ENCODE measurements at regions not wholly inside any gene's neighbourhood (a gene's known extent, or its start where the extent isn't known, plus 50 kb on each side); places are given as distances from the start of the nearest gene placed in this dataset.

DNA sequence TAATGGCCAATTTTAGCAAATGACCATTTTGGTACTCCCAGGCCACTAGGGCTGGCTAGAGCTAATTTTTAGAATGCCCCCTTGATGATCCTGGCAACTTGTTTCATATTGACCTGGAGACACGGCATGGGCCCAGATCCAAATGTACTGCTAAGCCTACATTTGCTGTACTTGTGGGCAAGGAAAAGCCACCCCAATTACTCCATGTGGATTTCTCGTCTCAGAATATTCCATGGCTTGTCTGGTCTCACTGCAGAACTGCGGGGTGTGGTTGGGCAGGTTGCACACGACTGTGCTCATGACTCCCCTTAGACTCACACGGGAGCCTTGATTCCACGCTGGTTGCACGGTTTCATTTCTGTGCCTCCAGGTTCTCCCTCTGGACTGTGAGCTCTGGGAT, 140.9 kb downstream of the RPLP1 start:
- H3K27me3 ChIP-seq = no peaks in the 10 kb centered on the region
- no peak overlapping the region for H3K4me3 ChIP-seq (ENCODE audit: low read depth, low read length)
- H3K36me3 ChIP-seq = no peaks in the 10 kb centered on the region
- H3K9me3 ChIP-seq = no peaks in the 10 kb centered on the region
- TF ChIP-seq CTCF (IDR thresholded peaks at IDR 0.05; ENCODE audit: low read depth, low read length) = no peak
- DNase-seq = no peak
- H3K4me1 ChIP-seq = no peaks in the 10 kb centered on the region

GRCh38 chr15:69593981-69594966, 141.7 kb downstream of the RPLP1 start:
- no peak for DNase-seq
- H3K9me3 ChIP-seq = no peaks in the 10 kb centered on the region
- H3K27me3 ChIP-seq = no peaks in the 10 kb centered on the region
- TF ChIP-seq CTCF (IDR thresholded peaks at IDR 0.05; ENCODE audit: low read depth, low read length) = no peak
- H3K36me3 ChIP-seq = no peaks in the 10 kb centered on the region
- no peaks in the 10 kb centered on the region for H3K4me1 ChIP-seq
- no peak overlapping the region for H3K4me3 ChIP-seq (ENCODE audit: low read depth, low read length)

DNA sequence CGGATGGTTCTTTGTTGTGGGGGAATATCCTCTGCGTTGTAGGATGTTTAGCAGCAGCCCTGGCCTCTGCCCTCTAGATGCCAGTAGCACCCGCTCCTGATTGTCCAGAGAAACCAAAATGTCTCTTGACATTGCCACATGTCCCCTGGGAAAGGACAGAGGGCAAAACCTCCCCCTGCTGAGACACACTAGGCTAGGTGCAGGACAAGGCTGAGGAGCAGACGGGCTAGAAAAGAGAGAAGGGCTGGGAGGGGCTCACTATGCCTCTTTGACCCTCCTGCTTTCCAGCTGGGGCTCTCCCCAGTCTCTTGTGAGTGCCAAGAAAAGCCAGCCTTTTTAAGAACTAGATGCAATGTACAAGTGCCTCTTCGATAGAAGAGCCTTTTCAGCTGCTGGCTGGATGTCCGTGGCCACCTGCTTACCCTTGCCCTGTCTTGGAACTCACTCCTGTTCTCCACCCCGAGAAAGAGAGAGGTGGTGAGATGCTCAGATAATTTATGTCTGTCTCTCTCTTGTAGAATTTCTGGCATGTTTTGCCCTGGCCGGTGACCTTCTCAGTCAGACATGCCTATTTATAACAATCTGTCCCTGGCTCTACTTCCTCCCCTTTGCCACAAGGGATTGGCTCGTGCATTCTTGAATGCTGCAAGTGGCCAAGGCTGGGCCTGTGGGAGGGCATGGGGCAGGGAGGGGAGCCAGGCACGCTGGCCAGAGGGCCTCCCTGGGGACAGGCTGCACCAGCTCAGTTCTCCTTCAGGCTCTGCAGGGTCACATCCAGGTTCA, 142.6 kb downstream of the RPLP1 start:
- Histone ChIP-seq H3K4me1 (no peaks in the 10 kb centered on the region), H3K27me3 (no peaks in the 10 kb centered on the region), H3K36me3 (no peaks in the 10 kb centered on the region), H3K4me3 (ENCODE audit: low read depth, low read length) (no peak overlapping the region), H3K9me3 (no peaks in the 10 kb centered on the region)
- TF ChIP-seq CTCF (IDR thresholded peaks at IDR 0.05; ENCODE audit: low read depth, low read length) = no peak
- no peak for DNase-seq

DNA sequence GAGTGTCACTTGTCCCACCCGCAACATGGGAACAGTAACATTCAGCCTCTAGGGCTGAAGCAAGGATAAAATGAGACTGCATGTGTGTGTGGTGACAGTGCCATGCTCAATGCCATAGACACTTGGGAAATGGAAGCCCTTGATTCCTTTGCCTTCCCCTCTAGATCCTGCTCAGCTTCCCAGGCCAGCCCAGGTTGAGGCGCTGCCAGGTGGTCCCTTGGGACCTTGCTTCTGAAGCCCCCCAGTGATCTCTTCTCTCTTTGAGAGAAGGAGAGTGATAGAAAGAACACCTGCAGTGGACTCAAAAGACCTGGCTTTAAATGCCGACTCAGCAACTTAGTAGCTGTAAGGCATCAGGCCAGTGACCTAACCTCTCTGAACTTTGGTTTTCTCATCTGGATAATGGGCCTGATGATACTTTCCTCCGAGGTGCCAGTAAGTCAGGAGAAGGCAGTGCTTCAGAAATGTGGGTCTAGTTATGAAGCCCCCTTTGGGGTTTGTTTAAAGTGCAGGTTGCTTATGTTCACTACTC, 144.5 kb downstream of the RPLP1 start:
- no peak for DNase-seq
- Histone ChIP-seq H3K4me3 (ENCODE audit: low read depth, low read length) (no peak overlapping the region), H3K36me3 (no peaks in the 10 kb centered on the region), H3K27me3 (no peaks in the 10 kb centered on the region), H3K4me1 (no peaks in the 10 kb centered on the region), H3K9me3 (no peaks in the 10 kb centered on the region)
- TF ChIP-seq CTCF (IDR thresholded peaks at IDR 0.05; ENCODE audit: low read depth, low read length) = no peak

GRCh38 chr15:69599271-69599670, 146.7 kb downstream of the RPLP1 start:
- H3K9me3 ChIP-seq = no peaks in the 10 kb centered on the region
- no peak for DNase-seq
- no peaks in the 10 kb centered on the region for H3K4me1 ChIP-seq
- no peaks in the 10 kb centered on the region for H3K36me3 ChIP-seq
- TF ChIP-seq CTCF (IDR thresholded peaks at IDR 0.05; ENCODE audit: low read depth, low read length) = no peak
- no peaks in the 10 kb centered on the region for H3K27me3 ChIP-seq
- no peak overlapping the region for H3K4me3 ChIP-seq (ENCODE audit: low read depth, low read length)

Data from BE2C (cell line).